ENCODE measurements at regions not wholly inside any gene's neighbourhood (a gene's known extent, or its start where the extent isn't known, plus 50 kb on each side); places are given as distances from the start of the nearest gene placed in this dataset.

DNA sequence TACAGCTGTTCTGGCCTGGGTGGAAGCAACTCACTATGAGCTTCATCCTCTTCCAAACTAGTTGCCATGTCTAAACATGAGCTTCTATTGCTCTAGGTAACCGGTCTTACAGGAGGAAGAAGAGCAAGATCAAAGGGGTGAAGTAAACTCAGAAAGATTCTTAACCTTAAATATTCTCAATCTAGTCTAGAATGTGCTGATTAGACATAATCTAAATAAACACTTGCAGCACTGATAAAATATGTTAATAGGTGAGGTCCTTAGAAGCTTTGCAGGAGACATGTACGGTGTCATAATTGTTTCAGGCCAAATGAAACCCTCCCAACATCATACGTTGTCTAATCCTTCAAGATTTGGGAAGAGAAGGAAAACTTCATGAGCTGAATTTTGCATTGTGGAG is 431.6 kb upstream of the FSHR start:
- CTCF ChIA-PET, result interaction anchor here (1.4 kb wide), 1 partner anchor 11 kb away, joined by 4 read pairs; no protein-coding TSS in a partner anchor
- Histone ChIP-seq H3F3A (replicated peaks; ENCODE audit: insufficient read depth) (no peaks in the 10 kb centered on the region), H3K79me2 (ENCODE audit: insufficient read depth) (no peaks in the 10 kb centered on the region)

DNA sequence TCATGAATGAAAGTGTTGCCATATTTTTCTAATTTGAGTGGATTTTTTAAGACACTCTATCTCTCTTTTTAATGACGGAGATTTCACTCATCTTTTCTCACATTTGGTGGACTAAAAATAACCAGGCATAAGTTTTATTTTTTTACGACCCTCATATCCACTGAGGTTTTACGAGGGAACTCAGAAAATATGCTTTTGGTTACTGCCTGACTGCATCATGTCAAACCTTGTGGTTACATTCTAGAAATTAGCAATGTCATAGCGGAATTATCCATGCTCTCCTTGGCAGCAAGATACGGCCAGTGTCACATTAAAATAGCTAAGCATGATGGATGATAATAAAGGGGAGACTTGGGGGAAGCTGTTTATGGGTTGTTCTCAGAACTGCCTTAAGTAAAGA is 428.6 kb upstream of the FSHR start:
- Histone ChIP-seq H3K79me2 (ENCODE audit: insufficient read depth) (no peaks in the 10 kb centered on the region), H3K4me1 (ENCODE audit: control insufficient read depth in 1 of 2, insufficient read depth in 2 of 2, low read depth in 1 of 2, low read length in 1 of 2) (no peaks in the 10 kb centered on the region), H3K4me2 (no peak overlapping the region), H2AFZ (ENCODE audit: low read depth) (no peak overlapping the region), H3K36me3 (replicated peaks in 1 of 2; ENCODE audit: control insufficient read depth in 1 of 2, insufficient read depth in 2 of 2, low read length in 1 of 2) (no peaks in the 10 kb centered on the region), H4K20me1 (ENCODE audit: insufficient read depth) (no peaks in the 10 kb centered on the region), H3K9me3 (no peaks in the 10 kb centered on the region), H3K9ac (no peak overlapping the region), H3K27me3 (ENCODE audit: insufficient read depth) (no peaks in the 10 kb centered on the region), H3K27ac (ENCODE audit: low read depth in 2 of 2, low read length in 1 of 2) (no peak overlapping the region), H3F3A (replicated peaks; ENCODE audit: insufficient read depth) (no peaks in the 10 kb centered on the region), H3K4me3 (ENCODE audit: low read depth in 2 of 2, low read length in 1 of 2) (no peak overlapping the region), H3K9me2 (no peaks in the 10 kb centered on the region)
- no peak for TF ChIP-seq RFX5 (IDR thresholded peaks at IDR 0.05; ENCODE audit: low read length)
- TF ChIP-seq GATA2 (CRISPR knock-in tag; IDR thresholded peaks at IDR 0.05), result no peak
- TF ChIP-seq TEAD4 (IDR thresholded peaks at IDR 0.05; ENCODE audit: borderline replicate concordance, insufficient read depth), result no peak
- no peak for TF ChIP-seq SIN3A (IDR thresholded peaks at IDR 0.05; ENCODE audit: borderline replicate concordance, low read depth, low read length)
- no peak for TF ChIP-seq ELF1 (IDR thresholded peaks at IDR 0.05)
- CTCF ChIA-PET, result no interaction called here
- POLR2A ChIA-PET, result no interaction called here
- DNase-seq, result no peak
- 11% methylated on average over 5 of the region's 5 CpGs for WGBS (ENCODE audit: low lambda C conversion rate)

More for the DNA sequence above, 431.6 kb upstream of the FSHR start:
- TF ChIP-seq SIN3A (IDR thresholded peaks at IDR 0.05; ENCODE audit: borderline replicate concordance, low read depth, low read length) (no peak), POLR2AphosphoS5 (IDR thresholded peaks at IDR 0.05; ENCODE audit: low read depth, low read length) (no peak), NRF1 (IDR thresholded peaks at IDR 0.05; ENCODE audit: low read depth, low read length) (no peak), MEF2A (IDR thresholded peaks at IDR 0.05; ENCODE audit: borderline replicate concordance, low read depth) (no peak), RFX5 (IDR thresholded peaks at IDR 0.05; ENCODE audit: low read length) (no peak), TCF12 (IDR thresholded peaks at IDR 0.05) (no peak), RAD21 (IDR thresholded peaks at IDR 0.05; ENCODE audit: low read length) (no peak), FOXJ3 (CRISPR knock-in tag; IDR thresholded peaks at IDR 0.05) (no peak), FOSL2 (IDR thresholded peaks at IDR 0.05; ENCODE audit: borderline replicate concordance, low read depth) (no peak), EZH2phosphoT487 (IDR thresholded peaks at IDR 0.05; ENCODE audit: borderline replicate concordance, low read depth) (no peak), SMC3 (IDR thresholded peaks at IDR 0.05; ENCODE audit: low read depth, low read length) (no peak)
- TF ChIP-seq, protein P1, sequence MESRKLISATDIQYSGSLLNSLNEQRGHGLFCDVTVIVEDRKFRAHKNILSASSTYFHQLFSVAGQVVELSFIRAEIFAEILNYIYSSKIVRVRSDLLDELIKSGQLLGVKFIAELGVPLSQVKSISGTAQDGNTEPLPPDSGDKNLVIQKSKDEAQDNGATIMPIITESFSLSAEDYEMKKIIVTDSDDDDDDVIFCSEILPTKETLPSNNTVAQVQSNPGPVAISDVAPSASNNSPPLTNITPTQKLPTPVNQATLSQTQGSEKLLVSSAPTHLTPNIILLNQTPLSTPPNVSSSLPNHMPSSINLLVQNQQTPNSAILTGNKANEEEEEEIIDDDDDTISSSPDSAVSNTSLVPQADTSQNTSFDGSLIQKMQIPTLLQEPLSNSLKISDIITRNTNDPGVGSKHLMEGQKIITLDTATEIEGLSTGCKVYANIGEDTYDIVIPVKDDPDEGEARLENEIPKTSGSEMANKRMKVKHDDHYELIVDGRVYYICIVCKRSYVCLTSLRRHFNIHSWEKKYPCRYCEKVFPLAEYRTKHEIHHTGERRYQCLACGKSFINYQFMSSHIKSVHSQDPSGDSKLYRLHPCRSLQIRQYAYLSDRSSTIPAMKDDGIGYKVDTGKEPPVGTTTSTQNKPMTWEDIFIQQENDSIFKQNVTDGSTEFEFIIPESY (IDR thresholded peaks at IDR 0.05; ENCODE audit: borderline replicate concordance, low read depth), result no peak
- TF ChIP-seq, protein P2, sequence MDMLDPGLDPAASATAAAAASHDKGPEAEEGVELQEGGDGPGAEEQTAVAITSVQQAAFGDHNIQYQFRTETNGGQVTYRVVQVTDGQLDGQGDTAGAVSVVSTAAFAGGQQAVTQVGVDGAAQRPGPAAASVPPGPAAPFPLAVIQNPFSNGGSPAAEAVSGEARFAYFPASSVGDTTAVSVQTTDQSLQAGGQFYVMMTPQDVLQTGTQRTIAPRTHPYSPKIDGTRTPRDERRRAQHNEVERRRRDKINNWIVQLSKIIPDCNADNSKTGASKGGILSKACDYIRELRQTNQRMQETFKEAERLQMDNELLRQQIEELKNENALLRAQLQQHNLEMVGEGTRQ (IDR thresholded peaks at IDR 0.05; ENCODE audit: borderline replicate concordance, low read depth, low read length), result no peak
- no peaks in the 10 kb centered on the region for H4K20me1 ChIP-seq (ENCODE audit: insufficient read depth)
- POLR2A ChIA-PET, result no interaction called here
- no peak overlapping the region for H3K27ac ChIP-seq (ENCODE audit: low read depth in 2 of 2, low read length in 1 of 2)
- H3K27me3 ChIP-seq (ENCODE audit: insufficient read depth), result no peaks in the 10 kb centered on the region
- H3K4me2 ChIP-seq, result no peak overlapping the region
- no peaks in the 10 kb centered on the region for H3K36me3 ChIP-seq (replicated peaks in 1 of 2; ENCODE audit: control insufficient read depth in 1 of 2, insufficient read depth in 2 of 2, low read length in 1 of 2)
- no peaks in the 10 kb centered on the region for H3K9me3 ChIP-seq
- no peak overlapping the region for H3K4me3 ChIP-seq (ENCODE audit: low read depth in 2 of 2, low read length in 1 of 2)
- no peaks in the 10 kb centered on the region for H3K4me1 ChIP-seq (ENCODE audit: control insufficient read depth in 1 of 2, insufficient read depth in 2 of 2, low read depth in 1 of 2, low read length in 1 of 2)
- H2AFZ ChIP-seq (ENCODE audit: low read depth), result no peak overlapping the region
- no peak for DNase-seq
- 33% methylated on average over 3 of the region's 3 CpGs for WGBS (ENCODE audit: low lambda C conversion rate)
- H3K9ac ChIP-seq, result no peak overlapping the region
- H3K9me2 ChIP-seq, result no peaks in the 10 kb centered on the region

All from SK-N-SH (cell line).